ENCODE measurements at regions not wholly inside any gene's neighbourhood (a gene's known extent, or its start where the extent isn't known, plus 50 kb on each side); places are given as distances from the start of the nearest gene placed in this dataset.
"Not testable (repeated sequence)": the region's sequence is repeated elsewhere in the genome, so short reads cannot be mapped to it uniquely, and the experiment has no call there.

DNA sequence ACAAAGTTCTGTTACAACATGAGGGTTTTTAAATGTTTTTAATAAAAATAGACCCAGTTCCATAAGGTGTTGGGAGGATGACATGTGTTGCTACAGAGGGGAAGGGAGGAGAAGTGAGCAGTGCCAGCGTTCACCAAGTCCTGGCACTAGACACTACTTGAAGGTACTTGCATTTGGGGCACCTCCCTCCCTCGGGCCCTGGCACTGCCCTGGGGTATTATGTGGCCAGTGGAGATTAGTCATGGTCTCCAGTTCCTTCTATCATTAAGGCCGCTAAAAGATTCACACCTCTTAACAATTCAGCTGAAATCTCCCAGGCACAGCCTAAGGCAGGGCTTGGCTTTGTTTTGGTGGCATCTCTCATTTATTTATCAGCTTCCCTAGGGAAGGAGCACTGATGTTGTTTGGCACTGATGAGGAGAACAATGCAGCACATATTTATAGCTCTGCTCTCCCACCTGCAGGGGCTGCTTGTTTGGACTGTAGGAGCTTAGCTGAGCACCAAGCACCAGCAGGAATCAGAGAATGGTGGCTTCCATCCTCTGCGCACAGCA is 155.5 kb upstream of the NTF3 start:
- no peak overlapping the region for H2AFZ ChIP-seq (ENCODE audit: insufficient read depth, low read depth, low read length, poor library complexity, severe bottlenecking)
- Mint-ChIP-seq H3K36me3 (no peaks in the 10 kb centered on the region), H3K27ac (no peak overlapping the region), H3K27me3 (ENCODE audit: low read depth in 3 of 3) (peaks cover 0 to 2% (median 0%) of the 10 kb centered on the region in 3 donors), H3K4me1 (no peaks in the 10 kb centered on the region), H3K4me3 (no peak overlapping the region), H3K9me3 (peaks cover 0 to 3% (median 0%) of the 10 kb centered on the region in 7 donors)
- H4K20me1 ChIP-seq (ENCODE audit: insufficient read depth, low read length), result no peaks in the 10 kb centered on the region
- TF ChIP-seq, protein P1, sequence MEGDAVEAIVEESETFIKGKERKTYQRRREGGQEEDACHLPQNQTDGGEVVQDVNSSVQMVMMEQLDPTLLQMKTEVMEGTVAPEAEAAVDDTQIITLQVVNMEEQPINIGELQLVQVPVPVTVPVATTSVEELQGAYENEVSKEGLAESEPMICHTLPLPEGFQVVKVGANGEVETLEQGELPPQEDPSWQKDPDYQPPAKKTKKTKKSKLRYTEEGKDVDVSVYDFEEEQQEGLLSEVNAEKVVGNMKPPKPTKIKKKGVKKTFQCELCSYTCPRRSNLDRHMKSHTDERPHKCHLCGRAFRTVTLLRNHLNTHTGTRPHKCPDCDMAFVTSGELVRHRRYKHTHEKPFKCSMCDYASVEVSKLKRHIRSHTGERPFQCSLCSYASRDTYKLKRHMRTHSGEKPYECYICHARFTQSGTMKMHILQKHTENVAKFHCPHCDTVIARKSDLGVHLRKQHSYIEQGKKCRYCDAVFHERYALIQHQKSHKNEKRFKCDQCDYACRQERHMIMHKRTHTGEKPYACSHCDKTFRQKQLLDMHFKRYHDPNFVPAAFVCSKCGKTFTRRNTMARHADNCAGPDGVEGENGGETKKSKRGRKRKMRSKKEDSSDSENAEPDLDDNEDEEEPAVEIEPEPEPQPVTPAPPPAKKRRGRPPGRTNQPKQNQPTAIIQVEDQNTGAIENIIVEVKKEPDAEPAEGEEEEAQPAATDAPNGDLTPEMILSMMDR (IDR thresholded peaks at IDR 0.05), result no peak
- H3K79me2 ChIP-seq (ENCODE audit: insufficient read depth, low read length), result no peaks in the 10 kb centered on the region
- H3K4me1 ChIP-seq (ENCODE audit: control insufficient read depth in 1 of 2, insufficient read depth in 2 of 2, low read length in 2 of 2), result no peaks in the 10 kb centered on the region
- no peaks in the 10 kb centered on the region for H3K36me3 ChIP-seq (replicated peaks in 1 of 2; ENCODE audit: control insufficient read depth in 1 of 2, insufficient read depth in 2 of 2, low read length in 2 of 2)
- no peaks in the 10 kb centered on the region for H3K27me3 ChIP-seq (ENCODE audit: control insufficient read depth in 2 of 2, insufficient read depth in 2 of 2, low read length in 2 of 2)
- no peak overlapping the region for H3K4me2 ChIP-seq (replicated peaks; ENCODE audit: extremely low read depth, low read length, poor library complexity, severe bottlenecking)
- H3K4me3 ChIP-seq (replicated peaks in 1 of 3; ENCODE audit: low read depth in 2 of 3, low read length in 3 of 3), result no peak overlapping the region
- no peaks in the 10 kb centered on the region for H3K9me3 ChIP-seq (replicated peaks in 1 of 2; ENCODE audit: control insufficient read depth in 1 of 2, insufficient read depth in 1 of 2, low read length in 2 of 2)
- no peak for DNase-seq
- no peak overlapping the region for H3K27ac ChIP-seq (ENCODE audit: low read depth in 1 of 2, low read length in 2 of 2)
- no peak overlapping the region for H3K9ac ChIP-seq (ENCODE audit: insufficient read depth, low read length, poor library complexity, severe bottlenecking)
- WGBS (ENCODE audit: insufficient coverage), result 100% methylated on average over 1 of the region's 4 CpGs
- intact Hi-C loops (cut with micrococcal nuclease), result no loop called here

DNA sequence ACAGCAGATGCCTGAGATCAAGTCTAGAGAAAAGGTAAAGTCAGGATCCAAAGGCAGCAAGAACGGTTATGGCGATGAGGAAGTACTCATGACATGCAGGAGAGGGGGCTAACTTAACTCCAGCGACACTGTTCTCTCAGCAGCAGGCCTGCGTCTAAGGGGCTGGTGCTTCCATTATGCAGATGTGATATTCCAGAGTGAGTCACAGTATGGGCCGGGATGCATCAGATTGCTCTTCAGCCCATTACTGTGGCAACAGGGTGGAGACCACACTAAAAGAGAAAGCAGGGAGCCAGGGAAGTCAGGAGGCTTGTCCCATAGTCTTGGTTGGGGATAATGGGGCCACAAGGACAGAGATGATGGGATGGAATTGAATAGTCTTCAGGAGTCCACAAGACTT is 151.8 kb upstream of the NTF3 start:
- Histone ChIP-seq H3K4me1 (ENCODE audit: control insufficient read depth in 1 of 2, insufficient read depth in 2 of 2, low read length in 2 of 2) (no peaks in the 10 kb centered on the region), H3K27me3 (ENCODE audit: control insufficient read depth in 2 of 2, insufficient read depth in 2 of 2, low read length in 2 of 2) (no peaks in the 10 kb centered on the region), H3K27ac (ENCODE audit: low read depth in 1 of 2, low read length in 2 of 2) (no peak overlapping the region), H4K20me1 (ENCODE audit: insufficient read depth, low read length) (no peaks in the 10 kb centered on the region), H3K36me3 (replicated peaks in 1 of 2; ENCODE audit: control insufficient read depth in 1 of 2, insufficient read depth in 2 of 2, low read length in 2 of 2) (no peaks in the 10 kb centered on the region), H3K9me3 (replicated peaks in 1 of 2; ENCODE audit: control insufficient read depth in 1 of 2, insufficient read depth in 1 of 2, low read length in 2 of 2) (no peaks in the 10 kb centered on the region), H3K4me2 (replicated peaks; ENCODE audit: extremely low read depth, low read length, poor library complexity, severe bottlenecking) (no peak overlapping the region), H2AFZ (ENCODE audit: insufficient read depth, low read depth, low read length, poor library complexity, severe bottlenecking) (no peak overlapping the region), H3K4me3 (replicated peaks in 1 of 3; ENCODE audit: low read depth in 2 of 3, low read length in 3 of 3) (no peak overlapping the region), H3K79me2 (ENCODE audit: insufficient read depth, low read length) (no peaks in the 10 kb centered on the region), H3K9ac (ENCODE audit: insufficient read depth, low read length, poor library complexity, severe bottlenecking) (no peak overlapping the region)
- TF ChIP-seq, protein P1 (IDR thresholded peaks at IDR 0.05), result no peak
- intact Hi-C loops (cut with micrococcal nuclease), result no loop called here
- H3K27me3 Mint-ChIP-seq (ENCODE audit: low read depth in 3 of 3), result peaks cover 0 to 2% (median 0%) of the 10 kb centered on the region in 3 donors
- peaks cover 0 to 4% (median 2%) of the 10 kb centered on the region in 7 donors for H3K9me3 Mint-ChIP-seq
- DNase-seq, result no peak
- no peaks in the 10 kb centered on the region for H3K36me3 Mint-ChIP-seq
- no peak overlapping the region for H3K27ac Mint-ChIP-seq
- no peak overlapping the region for H3K4me3 Mint-ChIP-seq
- H3K4me1 Mint-ChIP-seq, result peaks cover 7% of the 10 kb centered on the region
- WGBS (ENCODE audit: insufficient coverage), result 94% methylated on average over 5 of the region's 5 CpGs

DNA sequence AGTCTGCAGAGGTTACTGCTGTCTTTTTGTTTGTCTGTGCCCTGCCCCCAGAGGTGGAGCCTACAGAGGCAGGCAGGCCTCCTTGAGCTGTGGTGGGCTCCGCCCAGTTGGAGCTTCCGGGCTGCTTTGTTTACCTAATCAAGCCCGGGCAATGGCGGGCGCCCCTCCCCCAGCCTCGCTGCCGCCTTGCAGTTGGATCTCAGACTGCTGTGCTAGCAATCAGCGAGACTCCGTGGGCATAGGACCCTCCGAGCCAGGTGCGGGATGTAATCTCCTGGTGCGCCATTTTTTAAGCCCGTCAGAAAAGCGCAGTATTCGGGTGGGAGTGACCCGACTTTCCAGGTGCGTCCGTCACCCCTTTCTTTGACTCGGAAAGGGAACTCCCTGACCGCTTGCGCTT is 141.5 kb upstream of the NTF3 start:
- intact Hi-C loops (cut with micrococcal nuclease); H3K27me3 Mint-ChIP-seq (ENCODE audit: low read depth in 3 of 3); H3K27ac ChIP-seq (ENCODE audit: low read depth in 1 of 2, low read length in 2 of 2); H3K4me3 Mint-ChIP-seq; H3K79me2 ChIP-seq (ENCODE audit: insufficient read depth, low read length); H3K9me3 ChIP-seq (replicated peaks in 1 of 2; ENCODE audit: control insufficient read depth in 1 of 2, insufficient read depth in 1 of 2, low read length in 2 of 2); H3K4me2 ChIP-seq (replicated peaks; ENCODE audit: extremely low read depth, low read length, poor library complexity, severe bottlenecking); H3K4me1 Mint-ChIP-seq; H4K20me1 ChIP-seq (ENCODE audit: insufficient read depth, low read length); H3K9ac ChIP-seq (ENCODE audit: insufficient read depth, low read length, poor library complexity, severe bottlenecking); H3K27me3 ChIP-seq (ENCODE audit: control insufficient read depth in 2 of 2, insufficient read depth in 2 of 2, low read length in 2 of 2); H3K9me3 Mint-ChIP-seq; H3K36me3 Mint-ChIP-seq; H3K4me1 ChIP-seq (ENCODE audit: control insufficient read depth in 1 of 2, insufficient read depth in 2 of 2, low read length in 2 of 2); H3K4me3 ChIP-seq (replicated peaks in 1 of 3; ENCODE audit: low read depth in 2 of 3, low read length in 3 of 3); DNase-seq; H2AFZ ChIP-seq (ENCODE audit: insufficient read depth, low read depth, low read length, poor library complexity, severe bottlenecking); H3K27ac Mint-ChIP-seq; H3K36me3 ChIP-seq (replicated peaks in 1 of 2; ENCODE audit: control insufficient read depth in 1 of 2, insufficient read depth in 2 of 2, low read length in 2 of 2): not testable (repeated sequence)
- 94% methylated on average over 11 of the region's 21 CpGs for WGBS (ENCODE audit: insufficient coverage)
